Fibroblast of the aortic adventitia (primary cell): ENCODE measurements at regions not wholly inside any gene's neighbourhood (a gene's known extent, or its start where the extent isn't known, plus 50 kb on each side); places are given as distances from the start of the nearest gene placed in this dataset.

ENCODE experiments used
- DNase-seq: peaks from one replicate; pipeline ENCODE4 v3.0.0-alpha.2; 2010; ENCODE audit warnings: low read depth
- H3K4me3 ChIP-seq: 2 replicates; pipeline ENCODE4 v1.5.1; 2011; ENCODE audit warnings: low read depth, mild to moderate bottlenecking, control low read depth, low read length, moderate library complexity
- CTCF ChIP-seq: IDR thresholded peaks from 2 replicates; pipeline ENCODE4 v1.5.1; 2011; ENCODE audit warnings: mild to moderate bottlenecking, low read length, control low read depth, inconsistent platforms; ENCODE audit not compliant: insufficient read depth

GRCh38 chr11:110986016-110986415 is 259.5 kb upstream of the POU2AF2 start:
- TF ChIP-seq CTCF, result no peak
- DNase-seq, result no peak
- H3K4me3 ChIP-seq, result no peak overlapping the region

GRCh38 chr11:110985547-110985946 is 260.0 kb upstream of the POU2AF2 start:
- no peak overlapping the region for H3K4me3 ChIP-seq
- peak; percentile 17 for DNase-seq
- TF ChIP-seq CTCF, result no peak

GRCh38 chr11:110984693-110985092 is 260.8 kb upstream of the POU2AF2 start:
- H3K4me3 ChIP-seq, result no peak overlapping the region
- TF ChIP-seq CTCF, result no peak
- DNase-seq, result no peak

- DNase-seq, result peak; percentile 74
- no peak for TF ChIP-seq CTCF
- no peak overlapping the region for H3K4me3 ChIP-seq
Observed at GRCh38 chr11:110984147-110984546, 261.4 kb upstream of the POU2AF2 start.

- TF ChIP-seq CTCF, result no peak
- H3K4me3 ChIP-seq, result no peak overlapping the region
Observed at GRCh38 chr11:110982214-110982613, 263.3 kb upstream of the POU2AF2 start.

GRCh38 chr11:110979696-110980095 is 265.8 kb upstream of the POU2AF2 start:
- peak; percentile 52 for DNase-seq
- H3K4me3 ChIP-seq, result no peak overlapping the region
- TF ChIP-seq CTCF, result no peak

More at GRCh38 chr11:110982214-110982613, 263.3 kb upstream of the POU2AF2 start:
- DNase-seq, result no peak

- no peak for TF ChIP-seq CTCF
- H3K4me3 ChIP-seq, result no peak overlapping the region
- no peak for DNase-seq
Observed at GRCh38 chr11:110977661-110978060, 265.4 kb upstream of the ARHGAP20 start.
